ENCODE measurements at regions not wholly inside any gene's neighbourhood (a gene's known extent, or its start where the extent isn't known, plus 50 kb on each side); places are given as distances from the start of the nearest gene placed in this dataset.

- TF ChIP-seq CREB1 (IDR thresholded peaks at IDR 0.05): no peak
- no peak for TF ChIP-seq CTCF (IDR thresholded peaks at IDR 0.05; ENCODE audit: control extremely low read depth in 1 of 3, insufficient read depth in 1 of 3, low read depth in 1 of 3, low read length in 3 of 3)
- TF ChIP-seq KDM1A (IDR thresholded peaks at IDR 0.05; ENCODE audit: borderline replicate concordance, low read length): no peak
- TF ChIP-seq RAD21 (IDR thresholded peaks at IDR 0.05 in 1 of 2, conservative IDR thresholded peaks at IDR 0.05 in 1 of 2; ENCODE audit: low read depth in 2 of 2, low read length in 2 of 2): no peak
- no peak for TF ChIP-seq TAF1 (IDR thresholded peaks at IDR 0.05; ENCODE audit: low read depth, low read length)
- no peak for TF ChIP-seq SIN3A (conservative IDR thresholded peaks at IDR 0.05 in 1 of 2, IDR thresholded peaks at IDR 0.05 in 1 of 2; ENCODE audit: low read depth in 1 of 2, low read length in 2 of 2)
- TF ChIP-seq CBX5 (IDR thresholded peaks at IDR 0.05; ENCODE audit: low read depth, low read length): no peak
- TF ChIP-seq CHD2 (IDR thresholded peaks at IDR 0.05; ENCODE audit: low read length): no peak
- TF ChIP-seq PHF8 (conservative IDR thresholded peaks at IDR 0.05; ENCODE audit: low read depth, low read length): no peak
- TF ChIP-seq TCF12 (IDR thresholded peaks at IDR 0.05; ENCODE audit: low read depth, low read length): no peak
- TF ChIP-seq RXRA (IDR thresholded peaks at IDR 0.05; ENCODE audit: insufficient read depth, low read depth, low read length): no peak
- TF ChIP-seq SIRT6 (IDR thresholded peaks at IDR 0.05; ENCODE audit: low read length): no peak
- no peak for TF ChIP-seq SRF (IDR thresholded peaks at IDR 0.05; ENCODE audit: low read depth, low read length)
- TF ChIP-seq POLR2A (IDR thresholded peaks at IDR 0.05; ENCODE audit: control extremely low read depth in 1 of 2, low read depth in 2 of 2, low read length in 2 of 2): no peak
These were observed 358.2 kb downstream of the KIF2B start for GRCh38 chr17:54180950-54181349.
